Naive thymus-derived CD4-positive, alpha-beta T cell (primary cell): ENCODE measurements at regions not wholly inside any gene's neighbourhood (a gene's known extent, or its start where the extent isn't known, plus 50 kb on each side); places are given as distances from the start of the nearest gene placed in this dataset.

Source experiments
- ATAC-seq: fragments of 150-1000 bp; cut with Tn5 transposase; 2 replicates; pipeline ENCODE4 v1.10.0; 2021; ENCODE audit warnings: mild to moderate bottlenecking, moderate library complexity
- CTCF ChIA-PET: fragments of 350-600 bp; sonication (Branson Sonifier 250); formaldehyde crosslinking; loops from one replicate; lab custom pipeline; 2021; ENCODE audit warnings: antibody characterized with exemption; lab: Charles Lee
- POLR2A ChIA-PET: fragments of 350-600 bp; sonication (Branson Sonifier 250); formaldehyde crosslinking; loops from one replicate; lab custom pipeline; 2021; ENCODE audit warnings: antibody characterized with exemption, inconsistent platforms; lab: Charles Lee
- DNase-seq, 9 donors: peaks; one replicate each; pipeline versions ENCODE4 v3.0.0 to v3.0.0-alpha.2; 2020 to 2022; ENCODE audit warnings: mixed read lengths in 1 of 9
- H3K27ac ChIP-seq: one replicate; pipeline ENCODE4 v1.7.0; 2013; ENCODE audit warnings: mild to moderate bottlenecking, low read depth, low read length, moderate library complexity
- H3K27me3 ChIP-seq, 2 donors: one replicate each; pipeline ENCODE4 v1.7.0; 2013; ENCODE audit warnings: low read length in 2 of 2, mild to moderate bottlenecking in 2 of 2, moderate library complexity in 2 of 2; ENCODE audit not compliant: control insufficient read depth in 2 of 2, insufficient read depth in 2 of 2
- H3K36me3 ChIP-seq, 3 experiments: 1 replicate in 2 of 3; 2 replicates in 1 of 3; pipeline ENCODE4 v1.7.0; 2013; ENCODE audit warnings: low read length in 3 of 3, mild to moderate bottlenecking in 3 of 3, moderate library complexity in 1 of 3; ENCODE audit not compliant: insufficient read depth in 3 of 3, control insufficient read depth in 2 of 3
- H3K4me1 ChIP-seq, 2 donors: one replicate each; pipeline ENCODE4 v1.7.0; 2013; ENCODE audit warnings: low read length in 2 of 2, mild to moderate bottlenecking in 2 of 2, moderate library complexity in 1 of 2; ENCODE audit not compliant: control insufficient read depth in 2 of 2, insufficient read depth in 2 of 2
- H3K4me3 ChIP-seq: 2 replicates; pipeline ENCODE4 v1.7.0; 2013; ENCODE audit warnings: mild to moderate bottlenecking, low read length
- H3K9me3 ChIP-seq, 3 experiments: 1 replicate in 2 of 3; 2 replicates in 1 of 3; pipeline ENCODE4 v1.7.0; 2013; ENCODE audit warnings: low read length in 3 of 3; ENCODE audit not compliant: control insufficient read depth in 2 of 3
- H3K27ac Mint-ChIP-seq, 9 donors: one replicate each; pipeline ENCODE4 v1.8.0; 2020 to 2022; ENCODE audit warnings: mixed read lengths in 9 of 9, mild to moderate bottlenecking in 8 of 9, moderate library complexity in 5 of 9, inconsistent platforms in 2 of 9
- H3K27me3 Mint-ChIP-seq, 5 donors: one replicate each; pipeline ENCODE4 v1.8.0; 2021 to 2022; ENCODE audit warnings: mixed read lengths in 5 of 5, mild to moderate bottlenecking in 1 of 5
- H3K36me3 Mint-ChIP-seq, 5 donors: one replicate each; pipeline ENCODE4 v1.8.0; 2020 to 2022; ENCODE audit warnings: mixed read lengths in 5 of 5, mild to moderate bottlenecking in 3 of 5, inconsistent platforms in 1 of 5
- H3K4me1 Mint-ChIP-seq, 7 donors: one replicate each; pipeline ENCODE4 v1.8.0; 2020 to 2022; ENCODE audit warnings: mixed read lengths in 7 of 7, mild to moderate bottlenecking in 3 of 7, inconsistent platforms in 1 of 7
- H3K4me3 Mint-ChIP-seq, 10 donors: one replicate each; pipeline ENCODE4 v1.8.0; 2020 to 2022; ENCODE audit warnings: mild to moderate bottlenecking in 10 of 10, mixed read lengths in 10 of 10, moderate library complexity in 6 of 10, inconsistent platforms in 2 of 10
- H3K9me3 Mint-ChIP-seq, 11 donors: one replicate each; pipeline ENCODE4 v1.8.0; 2020 to 2022; ENCODE audit warnings: mixed read lengths in 11 of 11, mild to moderate bottlenecking in 4 of 11, inconsistent platforms in 1 of 11, moderate library complexity in 1 of 11
- intact Hi-C, 2 donors: fragments of 100-400 bp; cut with micrococcal nuclease; formaldehyde crosslinking; loops; one replicate each; pipeline ENCODE4 v1.15.1; 2023

DNA sequence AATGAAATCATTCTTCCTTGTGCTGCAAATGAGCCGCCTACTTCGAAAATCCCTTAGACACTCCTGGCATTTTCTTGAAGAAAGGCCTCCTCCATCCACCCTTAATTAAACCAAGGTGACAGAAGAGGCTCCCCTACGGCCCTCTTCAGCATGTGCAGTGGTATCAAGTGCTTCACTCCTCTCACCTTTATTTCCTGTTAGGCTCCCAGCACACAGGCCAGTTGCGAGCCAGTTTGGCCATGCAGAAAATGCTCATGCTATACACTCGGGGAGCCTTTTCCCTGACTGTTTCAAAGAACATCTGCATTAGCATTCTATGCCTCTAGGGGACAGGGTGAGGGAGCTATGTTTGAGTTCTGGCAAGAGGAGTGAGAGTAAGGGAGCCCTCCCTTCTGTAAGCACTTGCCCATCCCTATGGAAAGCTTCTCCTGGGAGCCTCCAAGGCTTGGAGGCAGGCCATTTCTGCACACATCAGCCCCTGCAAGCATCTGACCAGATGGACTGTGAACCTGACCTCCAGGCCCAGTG lies 291.5 kb downstream of the RPS29 start:
- ATAC-seq = no peak
- Mint-ChIP-seq H3K4me1 (no peaks in the 10 kb centered on the region), H3K27ac (no peak overlapping the region), H3K9me3 (peaks cover 0 to 9% (median 0%) of the 10 kb centered on the region in 11 donors), H3K36me3 (no peaks in the 10 kb centered on the region), H3K27me3 (peaks cover 0 to 16% (median 8%) of the 10 kb centered on the region in 5 donors), H3K4me3 (no peak overlapping the region)
- H3K27me3 ChIP-seq = no peaks in the 10 kb centered on the region
- no peaks in the 10 kb centered on the region for H3K4me1 ChIP-seq
- intact Hi-C loops = no loop called here
- ChIA-PET POLR2A (no interaction called here), CTCF (no interaction called here)
- no peaks in the 10 kb centered on the region for H3K9me3 ChIP-seq
- DNase-seq = no peak
- no peaks in the 10 kb centered on the region for H3K36me3 ChIP-seq
- H3K27ac ChIP-seq = no peak overlapping the region
- H3K4me3 ChIP-seq = no peak overlapping the region

- Mint-ChIP-seq H3K4me1 (no peaks in the 10 kb centered on the region), H3K27ac (no peak overlapping the region), H3K27me3 (peaks cover 2 to 32% (median 16%) of the 10 kb centered on the region in 5 donors), H3K9me3 (peaks cover 0 to 3% (median 0%) of the 10 kb centered on the region in 11 donors), H3K36me3 (no peaks in the 10 kb centered on the region), H3K4me3 (no peak overlapping the region)
- DNase-seq = no peak
- Histone ChIP-seq H3K9me3 (no peaks in the 10 kb centered on the region), H3K4me3 (no peak overlapping the region), H3K4me1 (no peaks in the 10 kb centered on the region), H3K36me3 (no peaks in the 10 kb centered on the region), H3K27me3 (peaks cover 0 to 3% of the 10 kb centered on the region in 2 donors), H3K27ac (no peak overlapping the region)
- ChIA-PET POLR2A (no interaction called here), CTCF (no interaction called here)
- intact Hi-C loops = no loop called here
- no peak for ATAC-seq
These were observed 299.2 kb downstream of the RPS29 start for GRCh38 chr14:49287004-49287403.

DNA sequence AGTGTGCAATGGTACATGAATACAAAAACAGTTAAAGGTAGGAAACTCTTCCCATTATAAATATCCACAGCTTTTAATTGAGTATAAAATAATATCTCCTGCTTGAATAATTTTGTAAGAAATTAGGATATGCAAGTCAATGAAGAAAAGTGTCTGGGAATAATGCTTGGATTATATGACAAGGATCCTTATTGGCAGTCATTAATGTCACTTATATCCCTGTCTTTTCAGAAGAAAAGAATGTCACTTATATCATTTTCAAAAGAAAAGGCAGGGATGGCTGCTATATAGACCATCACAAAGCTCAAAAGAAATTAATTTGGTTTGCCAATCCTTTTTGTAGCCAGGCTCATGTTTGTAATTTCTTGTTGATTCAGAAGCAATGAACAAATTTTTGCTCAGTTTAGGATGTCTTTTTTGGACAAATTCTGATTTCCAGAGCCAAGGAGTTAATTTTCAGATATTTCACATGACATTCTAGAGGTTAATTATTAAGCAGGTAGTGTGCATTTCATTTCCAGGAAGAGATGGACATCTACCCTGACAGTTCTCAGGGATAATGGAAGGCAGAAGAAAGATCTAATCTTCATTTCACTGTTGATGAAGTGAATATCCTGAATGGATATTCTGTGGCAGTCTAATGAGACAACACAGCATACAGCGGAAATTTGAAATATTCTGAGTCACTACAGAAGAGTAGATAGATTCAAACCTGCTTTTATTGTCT lies 299.8 kb downstream of the RPS29 start:
- H3K27me3 Mint-ChIP-seq = peaks cover 2 to 32% (median 16%) of the 10 kb centered on the region in 5 donors
- peaks cover 0 to 3% (median 0%) of the 10 kb centered on the region in 11 donors for H3K9me3 Mint-ChIP-seq
- Histone ChIP-seq H3K27ac (no peak overlapping the region), H3K27me3 (peaks cover 0 to 3% of the 10 kb centered on the region in 2 donors), H3K9me3 (no peaks in the 10 kb centered on the region), H3K4me1 (no peaks in the 10 kb centered on the region), H3K4me3 (no peak overlapping the region), H3K36me3 (no peaks in the 10 kb centered on the region)
- intact Hi-C loops = no loop called here
- H3K4me1 Mint-ChIP-seq = no peaks in the 10 kb centered on the region
- H3K27ac Mint-ChIP-seq = no peak overlapping the region
- ChIA-PET CTCF (no interaction called here), POLR2A (no interaction called here)
- no peak for DNase-seq
- no peak for ATAC-seq
- H3K4me3 Mint-ChIP-seq = no peak overlapping the region
- H3K36me3 Mint-ChIP-seq = no peaks in the 10 kb centered on the region

DNA sequence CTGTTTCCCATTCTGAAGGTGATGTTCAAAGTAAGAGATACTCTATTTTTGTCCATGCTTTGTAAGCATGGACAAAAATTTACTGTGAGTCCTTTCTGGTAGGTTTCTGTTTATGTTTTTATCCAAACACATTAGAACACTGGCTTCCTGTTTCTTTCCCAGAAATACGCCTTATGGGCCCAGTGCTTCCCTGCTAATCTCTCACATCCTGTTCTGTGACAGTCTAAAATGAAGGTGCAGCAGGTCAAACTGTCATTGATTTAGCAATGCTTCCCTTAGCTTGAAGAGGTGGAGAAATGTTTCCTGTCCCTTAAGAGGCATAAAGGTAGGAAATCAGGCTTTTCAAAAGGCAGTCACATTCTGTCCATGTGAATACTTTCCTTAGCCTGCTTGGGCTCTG lies 305.6 kb downstream of the RPS29 start:
- Histone ChIP-seq H3K9me3 (no peaks in the 10 kb centered on the region), H3K4me1 (no peaks in the 10 kb centered on the region), H3K27me3 (peaks cover 0 to 3% of the 10 kb centered on the region in 2 donors), H3K36me3 (no peaks in the 10 kb centered on the region), H3K27ac (no peak overlapping the region), H3K4me3 (no peak overlapping the region)
- ChIA-PET POLR2A (no interaction called here), CTCF (no interaction called here)
- DNase-seq (no peak), ATAC-seq (no peak)
- H3K27me3 Mint-ChIP-seq = peaks cover 2 to 15% (median 13%) of the 10 kb centered on the region in 5 donors
- no peak overlapping the region for H3K4me3 Mint-ChIP-seq
- no peak overlapping the region for H3K27ac Mint-ChIP-seq
- no peaks in the 10 kb centered on the region for H3K4me1 Mint-ChIP-seq
- intact Hi-C loops = no loop called here
- H3K36me3 Mint-ChIP-seq = no peaks in the 10 kb centered on the region
- no peaks in the 10 kb centered on the region for H3K9me3 Mint-ChIP-seq

- DNase-seq = no peak
- H3K27me3 ChIP-seq = no peaks in the 10 kb centered on the region
These were observed 335.7 kb downstream of the RPS29 start for GRCh38 chr14:49250517-49250916.

DNA sequence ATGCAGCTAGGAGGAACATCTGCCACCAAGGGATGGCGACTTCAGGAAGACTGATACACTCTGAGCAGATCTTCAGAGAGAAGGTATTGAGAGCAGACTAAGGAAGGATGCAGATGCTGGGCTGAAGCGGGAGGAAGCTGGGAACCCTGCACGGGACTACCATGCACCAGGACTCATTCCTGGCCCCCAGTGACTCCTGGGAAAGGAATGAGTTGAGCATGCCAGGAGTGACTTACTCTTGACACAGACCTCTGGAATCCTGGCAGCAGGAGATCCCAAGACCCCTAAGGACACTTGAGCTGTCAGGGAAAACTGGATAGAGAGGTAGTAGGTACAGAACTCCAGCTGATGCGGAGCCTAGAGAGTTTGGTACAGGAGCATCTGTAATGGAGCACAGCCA lies 336.1 kb downstream of the RPS29 start:
- no peak overlapping the region for H3K4me3 Mint-ChIP-seq
- H3K9me3 ChIP-seq = no peaks in the 10 kb centered on the region
- no peaks in the 10 kb centered on the region for H3K4me1 ChIP-seq
- peaks cover 0 to 5% (median 0%) of the 10 kb centered on the region in 5 donors for H3K36me3 Mint-ChIP-seq
- H3K27me3 ChIP-seq = no peaks in the 10 kb centered on the region
- H3K27ac ChIP-seq = no peak overlapping the region
- H3K27me3 Mint-ChIP-seq = peaks cover 0 to 26% (median 14%) of the 10 kb centered on the region in 5 donors
- ATAC-seq (no peak), DNase-seq (no peak)
- H3K27ac Mint-ChIP-seq = no peak overlapping the region
- intact Hi-C loops = no loop called here
- ChIA-PET POLR2A (no interaction called here), CTCF (no interaction called here)
- H3K36me3 ChIP-seq = no peaks in the 10 kb centered on the region
- H3K4me3 ChIP-seq = no peak overlapping the region
- H3K9me3 Mint-ChIP-seq = peaks cover 0 to 18% (median 3%) of the 10 kb centered on the region in 11 donors
- H3K4me1 Mint-ChIP-seq = no peaks in the 10 kb centered on the region

More at GRCh38 chr14:49250517-49250916, 335.7 kb downstream of the RPS29 start:
- ATAC-seq = no peak
- H3K27ac Mint-ChIP-seq = no peak overlapping the region
- H3K27me3 Mint-ChIP-seq = peaks cover 0 to 25% (median 14%) of the 10 kb centered on the region in 5 donors
- ChIA-PET POLR2A (no interaction called here), CTCF (no interaction called here)
- intact Hi-C loops = no loop called here
- Histone ChIP-seq H3K9me3 (no peaks in the 10 kb centered on the region), H3K4me3 (no peak overlapping the region), H3K4me1 (no peaks in the 10 kb centered on the region), H3K36me3 (no peaks in the 10 kb centered on the region), H3K27ac (no peak overlapping the region)
- peaks cover 0 to 22% (median 3%) of the 10 kb centered on the region in 11 donors for H3K9me3 Mint-ChIP-seq
- no peaks in the 10 kb centered on the region for H3K4me1 Mint-ChIP-seq
- H3K4me3 Mint-ChIP-seq = no peak overlapping the region
- peaks cover 0 to 5% (median 0%) of the 10 kb centered on the region in 5 donors for H3K36me3 Mint-ChIP-seq

DNA sequence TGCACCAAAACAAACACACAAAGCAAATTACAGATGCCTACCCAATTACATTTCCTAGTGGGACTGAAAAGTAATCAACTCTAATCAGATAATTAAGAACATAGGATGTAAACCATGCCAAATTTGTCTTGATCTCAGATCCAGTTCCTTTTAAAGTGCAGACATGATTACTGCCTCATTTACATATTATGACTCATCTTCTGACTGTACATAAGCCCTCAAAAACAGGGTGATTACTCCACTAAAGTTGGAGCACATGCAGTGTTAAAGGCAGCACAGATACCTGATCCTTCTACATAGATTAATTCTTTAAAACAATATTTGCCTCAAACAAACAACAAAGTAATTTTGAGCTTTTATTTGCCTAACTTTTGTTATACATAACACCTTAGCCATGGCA lies 337.2 kb downstream of the RPS29 start:
- Mint-ChIP-seq H3K4me3 (no peak overlapping the region), H3K27me3 (peaks cover 0 to 28% (median 14%) of the 10 kb centered on the region in 5 donors), H3K9me3 (peaks cover 0 to 16% (median 3%) of the 10 kb centered on the region in 11 donors), H3K4me1 (no peaks in the 10 kb centered on the region), H3K27ac (no peak overlapping the region), H3K36me3 (peaks cover 0 to 5% (median 0%) of the 10 kb centered on the region in 5 donors)
- intact Hi-C loops = no loop called here
- H3K36me3 ChIP-seq = no peaks in the 10 kb centered on the region
- no peak for DNase-seq
- no peak for ATAC-seq
- no peak overlapping the region for H3K4me3 ChIP-seq
- H3K4me1 ChIP-seq = no peaks in the 10 kb centered on the region
- ChIA-PET CTCF (no interaction called here), POLR2A (no interaction called here)
- no peak overlapping the region for H3K27ac ChIP-seq
- H3K9me3 ChIP-seq = no peaks in the 10 kb centered on the region
- H3K27me3 ChIP-seq = no peaks in the 10 kb centered on the region
